ENCODE measurements at regions not wholly inside any gene's neighbourhood (a gene's known extent, or its start where the extent isn't known, plus 50 kb on each side); places are given as distances from the start of the nearest gene placed in this dataset.

DNA sequence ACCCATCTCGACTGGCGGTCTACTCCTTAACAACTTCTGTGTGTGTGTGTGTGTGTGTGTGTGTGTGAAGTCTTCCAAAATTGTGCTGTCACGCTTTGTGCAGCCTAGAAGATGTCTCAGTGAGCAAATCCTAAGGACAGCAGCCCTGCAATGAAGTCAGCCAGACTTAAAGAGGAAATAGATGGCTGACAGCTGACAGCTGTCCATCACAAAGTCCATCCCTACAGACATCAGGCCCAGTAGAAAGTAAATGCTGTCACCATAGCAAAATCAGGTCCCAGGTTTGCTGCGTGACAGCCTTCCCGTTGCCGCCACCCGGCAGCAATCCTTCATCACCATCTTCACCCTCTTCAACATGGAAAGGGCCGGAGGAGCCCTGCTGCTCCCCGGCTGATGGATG is 416.0 kb downstream of the SOX9 start:
- TF ChIP-seq, protein P1, sequence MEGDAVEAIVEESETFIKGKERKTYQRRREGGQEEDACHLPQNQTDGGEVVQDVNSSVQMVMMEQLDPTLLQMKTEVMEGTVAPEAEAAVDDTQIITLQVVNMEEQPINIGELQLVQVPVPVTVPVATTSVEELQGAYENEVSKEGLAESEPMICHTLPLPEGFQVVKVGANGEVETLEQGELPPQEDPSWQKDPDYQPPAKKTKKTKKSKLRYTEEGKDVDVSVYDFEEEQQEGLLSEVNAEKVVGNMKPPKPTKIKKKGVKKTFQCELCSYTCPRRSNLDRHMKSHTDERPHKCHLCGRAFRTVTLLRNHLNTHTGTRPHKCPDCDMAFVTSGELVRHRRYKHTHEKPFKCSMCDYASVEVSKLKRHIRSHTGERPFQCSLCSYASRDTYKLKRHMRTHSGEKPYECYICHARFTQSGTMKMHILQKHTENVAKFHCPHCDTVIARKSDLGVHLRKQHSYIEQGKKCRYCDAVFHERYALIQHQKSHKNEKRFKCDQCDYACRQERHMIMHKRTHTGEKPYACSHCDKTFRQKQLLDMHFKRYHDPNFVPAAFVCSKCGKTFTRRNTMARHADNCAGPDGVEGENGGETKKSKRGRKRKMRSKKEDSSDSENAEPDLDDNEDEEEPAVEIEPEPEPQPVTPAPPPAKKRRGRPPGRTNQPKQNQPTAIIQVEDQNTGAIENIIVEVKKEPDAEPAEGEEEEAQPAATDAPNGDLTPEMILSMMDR (IDR thresholded peaks at IDR 0.05): no peak
- no peak for TF ChIP-seq POLR2A (IDR thresholded peaks at IDR 0.05)
